PC-3 (cell line): ENCODE measurements at regions not wholly inside any gene's neighbourhood (a gene's known extent, or its start where the extent isn't known, plus 50 kb on each side); places are given as distances from the start of the nearest gene placed in this dataset.

ENCODE experiments used
- ATAC-seq: fragments of 200-7000 bp; cut with Tn5 transposase; 2 replicates; pipeline ENCODE4 v1.9.1; 2020; ENCODE audit warnings: mild to moderate bottlenecking, moderate library complexity
- BruUV-seq: library from RNA; stranded (reverse); fragments of 400-500 nt; replicated peaks from 2 replicates; lab custom pipeline; 2021; lab: Mats Ljungman, UMichigan
- CTCF ChIA-PET: fragments of 300-600 bp; sonication (Branson Sonifier 250); formaldehyde crosslinking; loops from one replicate; lab custom pipeline; 2022; ENCODE audit warnings: antibody characterized with exemption; lab: Charles Lee
- POLR2A ChIA-PET: fragments of 300-600 bp; sonication (Branson Sonifier 250); formaldehyde crosslinking; loops from one replicate; lab custom pipeline; 2022; ENCODE audit warnings: antibody characterized with exemption; ENCODE audit not compliant: unreplicated experiment; lab: Charles Lee
- DNase-seq: peaks from one replicate; pipeline ENCODE4 v3.0.0-alpha.2; 2015
- H2AFZ ChIP-seq: fragments of 300-600 bp; sonication (generic); 2 replicates; pipeline ENCODE4 v1.6.0; 2016; ENCODE audit warnings: antibody characterized with exemption, low read length
- H3F3A ChIP-seq: fragments of 300-600 bp; sonication (generic); one replicate; pipeline ENCODE4 v1.6.0; 2017; ENCODE audit warnings: antibody characterized with exemption, low read length, control low read depth, mild to moderate bottlenecking; ENCODE audit not compliant: unreplicated experiment
- H3K27ac ChIP-seq: fragments of 300-600 bp; sonication (generic); 2 replicates; pipeline ENCODE4 v1.5.1; 2016; ENCODE audit warnings: mild to moderate bottlenecking, low read length
- H3K27me3 ChIP-seq: fragments of 300-600 bp; sonication (generic); 2 replicates; pipeline ENCODE4 v1.6.1; 2016; ENCODE audit warnings: low read length, mixed read lengths
- H3K36me3 ChIP-seq: fragments of 300-600 bp; sonication (generic); 2 replicates; pipeline ENCODE4 v1.6.1; 2016; ENCODE audit warnings: low read depth, mixed run types, low read length, mixed read lengths
- H3K4me1 ChIP-seq: fragments of 300-600 bp; sonication (generic); 2 replicates; pipeline ENCODE4 v1.5.1; 2016; ENCODE audit warnings: low read length; ENCODE audit not compliant: insufficient read depth
- H3K4me2 ChIP-seq: fragments of 300-600 bp; sonication (generic); 2 replicates; pipeline ENCODE4 v1.6.0; 2016; ENCODE audit warnings: low read length
- H3K4me3 ChIP-seq: fragments of 300-600 bp; sonication (generic); 2 replicates; pipeline ENCODE4 v1.5.1; 2016; ENCODE audit warnings: mild to moderate bottlenecking, low read length, mixed read lengths
- H3K79me2 ChIP-seq: fragments of 300-600 bp; sonication (generic); 2 replicates; pipeline ENCODE4 v1.6.1; 2017; ENCODE audit warnings: low read length, mixed read lengths
- H3K9ac ChIP-seq: fragments of 300-600 bp; sonication (generic); 2 replicates; pipeline ENCODE4 v1.6.0; 2016; ENCODE audit warnings: mild to moderate bottlenecking, low read length
- H3K9me2 ChIP-seq: fragments of 300-600 bp; sonication (generic); replicated peaks from 2 replicates; pipeline ENCODE4 v1.6.1; 2016; ENCODE audit warnings: mixed run types, low read length, mixed read lengths
- H3K9me3 ChIP-seq: fragments of 300-600 bp; sonication (generic); 2 replicates; pipeline ENCODE4 v1.6.1; 2016; ENCODE audit warnings: low read length, mixed read lengths
- H4K20me1 ChIP-seq: fragments of 300-600 bp; sonication (generic); 2 replicates; pipeline ENCODE4 v1.6.1; 2016; ENCODE audit warnings: low read length, mixed read lengths
- EZH2 ChIP-seq: fragments of 300-600 bp; sonication (generic); IDR thresholded peaks from one replicate; pipeline ENCODE4 v1.6.1; 2017; ENCODE audit warnings: antibody characterized with exemption, mild to moderate bottlenecking, low read length; ENCODE audit not compliant: unreplicated experiment
- EZH2phosphoT487 ChIP-seq: fragments of 300-600 bp; sonication (generic); IDR thresholded peaks from 2 replicates; pipeline ENCODE4 v1.6.1; 2018; ENCODE audit warnings: mild to moderate bottlenecking, antibody characterized with exemption, low read length, borderline replicate concordance
- intact Hi-C: fragments of 100-400 bp; cut with micrococcal nuclease; formaldehyde crosslinking; loops from 2 replicates; pipeline ENCODE4 v1.9.0; 2023
- TF ChIP-seq, protein P1 (sequence below): fragments of 300-600 bp; sonication (generic); conservative IDR thresholded peaks from 2 replicates; pipeline ENCODE4 v1.5.1; 2017; ENCODE audit warnings: antibody characterized with exemption, low read depth, mild to moderate bottlenecking, low read length

DNA sequence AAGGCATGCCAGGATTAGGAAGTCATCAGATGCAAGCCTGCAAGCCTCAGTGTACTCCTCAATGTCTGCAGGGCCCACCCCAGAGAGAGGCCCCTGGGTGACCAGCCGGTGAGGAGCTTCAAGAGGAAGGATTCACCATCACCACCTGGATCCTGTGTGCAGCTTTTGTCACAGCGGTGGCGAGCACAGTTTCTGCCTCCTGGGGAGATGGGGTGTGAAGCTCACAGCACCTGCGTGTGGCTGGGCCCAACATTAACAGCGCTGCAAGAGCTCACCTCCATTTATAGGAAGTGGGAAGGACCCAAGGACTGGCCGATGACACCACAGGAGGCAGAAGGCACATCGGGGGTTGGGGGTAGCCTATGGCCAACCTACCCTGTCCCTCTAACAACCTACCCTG, 235.3 kb downstream of the CTTN start:
- CTCF ChIA-PET: no interaction called here
- POLR2A ChIA-PET: no interaction called here
- TF ChIP-seq, protein P1, sequence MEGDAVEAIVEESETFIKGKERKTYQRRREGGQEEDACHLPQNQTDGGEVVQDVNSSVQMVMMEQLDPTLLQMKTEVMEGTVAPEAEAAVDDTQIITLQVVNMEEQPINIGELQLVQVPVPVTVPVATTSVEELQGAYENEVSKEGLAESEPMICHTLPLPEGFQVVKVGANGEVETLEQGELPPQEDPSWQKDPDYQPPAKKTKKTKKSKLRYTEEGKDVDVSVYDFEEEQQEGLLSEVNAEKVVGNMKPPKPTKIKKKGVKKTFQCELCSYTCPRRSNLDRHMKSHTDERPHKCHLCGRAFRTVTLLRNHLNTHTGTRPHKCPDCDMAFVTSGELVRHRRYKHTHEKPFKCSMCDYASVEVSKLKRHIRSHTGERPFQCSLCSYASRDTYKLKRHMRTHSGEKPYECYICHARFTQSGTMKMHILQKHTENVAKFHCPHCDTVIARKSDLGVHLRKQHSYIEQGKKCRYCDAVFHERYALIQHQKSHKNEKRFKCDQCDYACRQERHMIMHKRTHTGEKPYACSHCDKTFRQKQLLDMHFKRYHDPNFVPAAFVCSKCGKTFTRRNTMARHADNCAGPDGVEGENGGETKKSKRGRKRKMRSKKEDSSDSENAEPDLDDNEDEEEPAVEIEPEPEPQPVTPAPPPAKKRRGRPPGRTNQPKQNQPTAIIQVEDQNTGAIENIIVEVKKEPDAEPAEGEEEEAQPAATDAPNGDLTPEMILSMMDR: no peak
- no peak for TF ChIP-seq EZH2phosphoT487
- no peak for TF ChIP-seq EZH2

DNA sequence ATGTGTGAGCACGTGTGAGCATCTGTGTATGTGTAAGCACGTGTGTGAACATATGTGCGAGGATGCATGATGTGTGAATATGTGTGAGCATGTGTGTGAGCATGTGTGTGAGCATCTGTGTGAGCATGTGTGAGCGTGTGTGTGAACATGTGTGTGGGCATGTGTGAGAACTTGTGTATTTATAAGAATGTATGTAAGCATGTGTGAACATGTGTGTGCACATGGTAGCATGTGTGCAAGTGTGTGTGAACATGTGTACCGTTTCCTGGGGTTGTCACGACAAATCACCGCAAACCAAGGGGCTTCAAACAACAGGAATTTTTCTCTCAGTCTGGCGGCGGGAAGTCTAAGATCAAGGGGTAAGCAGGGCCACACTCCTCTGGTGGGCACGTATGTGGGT, 238.3 kb downstream of the CTTN start:
- no peaks in the 10 kb centered on the region for H3K79me2 ChIP-seq
- H3K4me2 ChIP-seq: no peak overlapping the region
- H3K27me3 ChIP-seq: no peaks in the 10 kb centered on the region
- H2AFZ ChIP-seq: no peak overlapping the region
- ATAC-seq: no peak
- H3K27ac ChIP-seq: no peak overlapping the region
- no peak for DNase-seq
- H3K9me3 ChIP-seq: no peaks in the 10 kb centered on the region
- H3K36me3 ChIP-seq: no peaks in the 10 kb centered on the region
- TF ChIP-seq EZH2phosphoT487: no peak
- TF ChIP-seq, protein P1: no peak
- TF ChIP-seq EZH2: no peak
- H3K4me1 ChIP-seq: no peaks in the 10 kb centered on the region
- intact Hi-C loops: no loop called here
- CTCF ChIA-PET: no interaction called here
- H3F3A ChIP-seq: no peaks in the 10 kb centered on the region
- no peak overlapping the region for H3K9ac ChIP-seq
- no peaks in the 10 kb centered on the region for H3K9me2 ChIP-seq
- no TSS peak for BruUV-seq
- POLR2A ChIA-PET: no interaction called here
- no peak overlapping the region for H3K4me3 ChIP-seq
- 0 out of 2 replicates have a peak, but pooled peaks cover 2% of the 10 kb centered on the region for H4K20me1 ChIP-seq

More for the DNA sequence above, 235.3 kb downstream of the CTTN start:
- Histone ChIP-seq H2AFZ (no peak overlapping the region), H3K27ac (no peak overlapping the region), H3K9me2 (no peaks in the 10 kb centered on the region), H3K9ac (no peak overlapping the region), H3F3A (no peaks in the 10 kb centered on the region), H4K20me1 (0 out of 2 replicates have a peak, but pooled peaks cover 2% of the 10 kb centered on the region), H3K79me2 (no peaks in the 10 kb centered on the region), H3K9me3 (no peaks in the 10 kb centered on the region), H3K27me3 (no peaks in the 10 kb centered on the region), H3K36me3 (no peaks in the 10 kb centered on the region), H3K4me2 (no peak overlapping the region), H3K4me3 (no peak overlapping the region), H3K4me1 (no peaks in the 10 kb centered on the region)
- DNase-seq: no peak
- intact Hi-C loops: no loop called here
- BruUV-seq: no TSS peak
- ATAC-seq: no peak

DNA sequence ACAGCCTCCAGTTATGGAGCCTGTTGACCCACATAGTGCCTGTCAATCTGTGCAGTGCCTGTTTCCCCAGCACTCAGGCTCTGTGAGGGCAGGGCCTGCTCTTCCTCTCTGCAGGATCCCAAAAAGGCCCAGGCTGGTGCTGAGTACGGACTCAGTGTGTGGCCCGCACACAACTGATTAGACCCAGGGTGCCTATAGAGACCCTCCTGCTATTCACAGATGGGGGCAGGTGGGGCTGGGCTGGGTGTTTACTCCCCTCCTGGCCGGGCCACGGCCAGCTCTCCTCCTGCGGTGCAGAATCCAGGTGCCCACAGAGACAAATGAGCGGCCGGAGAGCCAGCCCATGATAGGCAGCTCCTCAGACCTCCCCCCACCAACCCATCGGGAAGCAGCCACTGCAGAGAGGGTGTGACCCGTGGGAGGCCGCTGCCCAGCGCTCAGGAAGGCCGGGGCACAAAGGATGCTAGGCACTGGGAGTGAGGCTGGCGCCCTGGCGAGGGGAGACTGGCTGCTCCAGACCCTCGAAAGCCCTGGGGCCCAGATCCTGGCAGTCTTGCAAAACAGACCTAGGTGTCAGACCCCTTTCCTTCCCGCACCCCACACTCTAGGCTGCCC, 239.0 kb downstream of the CTTN start:
- H3K79me2 ChIP-seq: no peaks in the 10 kb centered on the region
- POLR2A ChIA-PET: no interaction called here
- CTCF ChIA-PET: no interaction called here
- H3K9me2 ChIP-seq: no peaks in the 10 kb centered on the region
- BruUV-seq: no TSS peak
- ATAC-seq (no peak), DNase-seq (no peak)
- no peak overlapping the region for H3K4me2 ChIP-seq
- H3K27me3 ChIP-seq: no peaks in the 10 kb centered on the region
- no peak overlapping the region for H3K27ac ChIP-seq
- H3K4me1 ChIP-seq: no peaks in the 10 kb centered on the region
- H3F3A ChIP-seq: no peaks in the 10 kb centered on the region
- no peak overlapping the region for H2AFZ ChIP-seq
- no peaks in the 10 kb centered on the region for H3K9me3 ChIP-seq
- H3K4me3 ChIP-seq: no peak overlapping the region
- TF ChIP-seq, protein P1: no peak
- TF ChIP-seq EZH2 (no peak), EZH2phosphoT487 (no peak)
- 0 out of 2 replicates have a peak, but pooled peaks cover 2% of the 10 kb centered on the region for H4K20me1 ChIP-seq
- intact Hi-C loops: no loop called here
- no peaks in the 10 kb centered on the region for H3K36me3 ChIP-seq
- no peak overlapping the region for H3K9ac ChIP-seq
